Esophagus (tissue), 2 donors: ENCODE measurements at regions not wholly inside any gene's neighbourhood (a gene's known extent, or its start where the extent isn't known, plus 50 kb on each side); places are given as distances from the start of the nearest gene placed in this dataset.

ENCODE experiments used
- H3K27ac ChIP-seq, 2 donors: one replicate each; pipeline ENCODE4 v1.5.1; 2013; ENCODE audit warnings: low read depth in 2 of 2, mild to moderate bottlenecking in 2 of 2, inconsistent platforms in 1 of 2, low read length in 1 of 2, moderate library complexity in 1 of 2
- H3K27me3 ChIP-seq, 2 donors: one replicate each; pipeline ENCODE4 v1.6.1; 2013; ENCODE audit warnings: low read length in 2 of 2, control low read depth in 1 of 2, mild to moderate bottlenecking in 1 of 2; ENCODE audit not compliant: insufficient read depth in 2 of 2, control insufficient read depth in 1 of 2
- H3K36me3 ChIP-seq, 2 donors: one replicate each; pipeline ENCODE4 v1.6.1; 2013; ENCODE audit warnings: low read length in 1 of 2; ENCODE audit not compliant: control insufficient read depth in 2 of 2, insufficient read depth in 2 of 2
- H3K4me1 ChIP-seq, 2 donors: one replicate each; pipeline ENCODE4 v1.6.1; 2013; ENCODE audit warnings: low read length in 1 of 2; ENCODE audit not compliant: control insufficient read depth in 2 of 2, insufficient read depth in 2 of 2
- H3K4me3 ChIP-seq, 2 donors: one replicate each; pipeline ENCODE4 v1.5.1; 2013; ENCODE audit warnings: low read length in 2 of 2, mild to moderate bottlenecking in 2 of 2, low read depth in 1 of 2, moderate library complexity in 1 of 2
- H3K9me3 ChIP-seq, 2 donors: one replicate each; pipeline ENCODE4 v1.6.1; 2013; ENCODE audit warnings: mild to moderate bottlenecking in 2 of 2, low read depth in 1 of 2, low read length in 1 of 2, moderate library complexity in 1 of 2; ENCODE audit not compliant: control insufficient read depth in 2 of 2, insufficient read depth in 1 of 2
- WGBS, 2 donors: extraction: QIAGEN DNeasy Blood & Tissue Kit; methylation state at CpG; one replicate each; pipeline ENCODE4 v1.1.7; 2013; 5-methylcytosine and 5-hydroxymethylcytosine counted together
- donor health status: healthy with polysubstance abuse.
- donor health status: Bipolar disorder and iron deficiency.

DNA sequence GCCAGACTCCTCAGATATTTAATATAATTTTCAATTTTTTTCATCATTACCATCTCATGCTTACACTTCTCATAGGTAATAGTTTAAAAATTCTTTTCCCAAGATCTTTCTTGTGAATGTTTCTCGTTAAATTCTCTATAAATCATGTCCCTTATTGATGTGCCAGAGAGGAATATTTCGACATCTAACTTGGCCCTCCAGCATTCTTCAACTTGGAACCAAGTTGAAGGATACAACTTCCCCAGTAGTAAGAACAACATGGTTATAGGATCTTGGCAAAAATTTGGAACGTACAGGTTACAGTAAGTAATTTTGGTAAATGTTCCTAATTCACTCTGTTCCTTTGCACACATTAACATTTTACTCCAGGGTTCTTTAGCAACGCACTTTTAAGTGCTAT, 731.8 kb downstream of the CDH11 start:
- H3K4me1 ChIP-seq: no peaks in the 10 kb centered on the region
- 59 to 63% methylated on average over 4 of the region's 4 CpGs for WGBS, 2 donors
- no peak overlapping the region for H3K27ac ChIP-seq

GRCh38 chr16:64384636-64385035, 737.2 kb downstream of the CDH11 start:
- WGBS, 2 donors: 67 to 71% methylated on average over 4 of the region's 4 CpGs
- Histone ChIP-seq H3K27me3 (no peaks in the 10 kb centered on the region), H3K4me3 (no peak overlapping the region)

More for the DNA sequence above, 731.8 kb downstream of the CDH11 start:
- H3K27me3 ChIP-seq: no peaks in the 10 kb centered on the region
- H3K9me3 ChIP-seq: no peaks in the 10 kb centered on the region
- H3K4me3 ChIP-seq: no peak overlapping the region
- no peaks in the 10 kb centered on the region for H3K36me3 ChIP-seq

DNA sequence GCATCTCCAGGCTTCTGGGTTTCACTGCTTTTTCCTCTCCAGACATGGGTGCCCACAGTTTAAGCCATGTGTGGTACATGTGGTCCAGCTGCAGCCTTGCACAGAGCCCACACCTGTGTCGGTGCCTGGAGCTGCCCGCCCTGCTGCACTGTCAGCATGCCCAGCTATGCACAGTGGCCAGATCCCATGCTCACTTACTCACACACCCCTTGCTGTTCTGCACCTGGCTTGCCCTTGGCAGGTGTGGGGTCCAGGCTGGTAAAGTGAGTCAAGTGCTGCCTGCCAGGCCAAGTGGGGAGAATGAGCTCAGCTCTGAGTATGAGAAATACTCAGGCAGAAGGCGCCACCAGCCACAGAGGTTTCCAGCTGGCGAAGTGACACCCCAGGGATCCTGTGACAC, 739.9 kb downstream of the CDH11 start:
- Histone ChIP-seq H3K4me3 (no peak overlapping the region), H3K36me3 (no peaks in the 10 kb centered on the region), H3K27ac (no peak overlapping the region), H3K4me1 (no peaks in the 10 kb centered on the region), H3K27me3 (no peaks in the 10 kb centered on the region), H3K9me3 (peaks cover 7 to 9% of the 10 kb centered on the region in 2 donors)
- WGBS, 2 donors: 93 to 96% methylated on average over 4 of the region's 4 CpGs

More at GRCh38 chr16:64384636-64385035, 737.2 kb downstream of the CDH11 start:
- Histone ChIP-seq H3K9me3 (peaks cover 7 to 9% of the 10 kb centered on the region in 2 donors), H3K27ac (no peak overlapping the region), H3K4me1 (no peaks in the 10 kb centered on the region), H3K36me3 (no peaks in the 10 kb centered on the region)

GRCh38 chr16:64380751-64381150, 741.1 kb downstream of the CDH11 start:
- 75 to 89% methylated on average over 3 of the region's 3 CpGs for WGBS, 2 donors
- H3K27me3 ChIP-seq: no peaks in the 10 kb centered on the region
- no peak overlapping the region for H3K4me3 ChIP-seq
- no peaks in the 10 kb centered on the region for H3K36me3 ChIP-seq
- no peak overlapping the region for H3K27ac ChIP-seq
- no peaks in the 10 kb centered on the region for H3K4me1 ChIP-seq
- peaks cover 7 to 9% of the 10 kb centered on the region in 2 donors for H3K9me3 ChIP-seq

- Histone ChIP-seq H3K27me3 (no peaks in the 10 kb centered on the region), H3K9me3 (no peaks in the 10 kb centered on the region), H3K4me1 (no peaks in the 10 kb centered on the region), H3K36me3 (no peaks in the 10 kb centered on the region), H3K4me3 (no peak overlapping the region), H3K27ac (no peak overlapping the region)
- 70 to 79% methylated on average over 3 of the region's 3 CpGs for WGBS, 2 donors
These were observed 746.4 kb downstream of the CDH11 start for GRCh38 chr16:64375391-64375980.

- Histone ChIP-seq H3K4me1 (no peaks in the 10 kb centered on the region), H3K9me3 (no peaks in the 10 kb centered on the region), H3K27me3 (no peaks in the 10 kb centered on the region), H3K36me3 (no peaks in the 10 kb centered on the region), H3K4me3 (no peak overlapping the region), H3K27ac (no peak overlapping the region)
- WGBS, 2 donors: 50 to 52% methylated on average over 1 of the region's 1 CpG
These were observed 751.8 kb downstream of the CDH11 start for GRCh38 chr16:64370112-64370511.

GRCh38 chr16:64365448-64365931, 756.4 kb downstream of the CDH11 start:
- H3K27me3 ChIP-seq: no peaks in the 10 kb centered on the region
- H3K9me3 ChIP-seq: no peaks in the 10 kb centered on the region
- WGBS, 2 donors: 52 to 61% methylated on average over 2 of the region's 2 CpGs
- no peak overlapping the region for H3K27ac ChIP-seq
- no peaks in the 10 kb centered on the region for H3K4me1 ChIP-seq
- no peaks in the 10 kb centered on the region for H3K36me3 ChIP-seq
- no peak overlapping the region for H3K4me3 ChIP-seq

DNA sequence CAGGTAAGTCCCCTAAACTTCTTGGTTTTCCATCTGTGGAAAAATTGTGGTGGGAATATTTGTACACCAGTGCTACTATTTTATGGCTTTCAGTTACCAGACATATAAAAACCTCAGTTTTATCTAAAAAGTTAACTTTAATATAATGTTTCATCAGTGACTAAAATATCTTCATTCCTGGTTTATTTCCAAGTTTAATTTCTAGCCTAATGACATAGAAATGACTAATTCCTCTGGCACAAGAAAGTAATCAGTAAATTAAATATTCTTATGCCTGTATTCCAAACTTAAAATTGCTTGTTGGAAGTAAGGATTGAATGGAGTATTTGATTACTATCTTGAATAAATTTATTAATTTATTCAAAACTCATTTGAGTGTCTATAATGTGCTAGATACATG, 757.0 kb downstream of the CDH11 start:
- no peaks in the 10 kb centered on the region for H3K4me1 ChIP-seq
- no peak overlapping the region for H3K4me3 ChIP-seq
- H3K36me3 ChIP-seq: no peaks in the 10 kb centered on the region
- H3K27ac ChIP-seq: no peak overlapping the region
- no peaks in the 10 kb centered on the region for H3K9me3 ChIP-seq
- no peaks in the 10 kb centered on the region for H3K27me3 ChIP-seq

GRCh38 chr16:64364416-64364815, 757.4 kb downstream of the CDH11 start:
- Histone ChIP-seq H3K9me3 (no peaks in the 10 kb centered on the region), H3K4me3 (no peak overlapping the region), H3K36me3 (no peaks in the 10 kb centered on the region), H3K4me1 (no peaks in the 10 kb centered on the region), H3K27ac (no peak overlapping the region), H3K27me3 (no peaks in the 10 kb centered on the region)
- 86 to 94% methylated on average over 1 of the region's 1 CpG for WGBS, 2 donors

DNA sequence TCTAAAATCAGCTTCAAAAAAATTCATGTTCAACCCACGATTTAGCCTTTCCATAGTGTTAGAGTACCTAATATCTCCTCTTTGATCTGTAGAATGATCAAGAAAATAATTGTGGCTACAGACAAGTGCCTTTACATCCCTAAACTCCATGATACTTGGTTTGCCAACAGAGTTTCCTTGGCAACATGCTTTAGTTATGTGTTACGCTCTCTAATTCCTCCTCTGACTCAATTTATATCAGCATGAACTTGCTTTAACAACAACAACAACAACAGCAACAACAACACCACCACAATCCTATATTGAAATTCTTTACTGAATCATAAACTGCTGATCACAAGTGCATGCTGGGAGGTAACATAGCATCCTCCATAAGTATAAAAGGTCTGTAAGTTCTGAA, 757.8 kb downstream of the CDH11 start:
- Histone ChIP-seq H3K4me1 (no peaks in the 10 kb centered on the region), H3K9me3 (no peaks in the 10 kb centered on the region), H3K4me3 (no peak overlapping the region), H3K36me3 (no peaks in the 10 kb centered on the region), H3K27ac (no peak overlapping the region), H3K27me3 (no peaks in the 10 kb centered on the region)
- 84 to 95% methylated on average over 2 of the region's 2 CpGs for WGBS, 2 donors
